Panc1 (cell line): ENCODE measurements at regions not wholly inside any gene's neighbourhood (a gene's known extent, or its start where the extent isn't known, plus 50 kb on each side); places are given as distances from the start of the nearest gene placed in this dataset.
"Not testable (repeated sequence)": the region's sequence is repeated elsewhere in the genome, so short reads cannot be mapped to it uniquely, and the experiment has no call there.

Source experiments
- ATAC-seq: fragments of 200-7000 bp; cut with Tn5 transposase; 2 replicates; pipeline ENCODE4 v1.9.1; 2020; ENCODE audit warnings: mild to moderate bottlenecking, moderate library complexity
- BruUV-seq: library from RNA; stranded (reverse); fragments of 400-500 nt; replicated peaks from 2 replicates; lab custom pipeline; 2021; lab: Mats Ljungman, UMichigan
- CTCF ChIA-PET: fragments of 300-600 bp; sonication (Branson Sonifier 250); formaldehyde crosslinking; loops from one replicate; lab custom pipeline; 2022; ENCODE audit warnings: antibody characterized with exemption; lab: Charles Lee
- POLR2A ChIA-PET: fragments of 300-600 bp; sonication (Branson Sonifier 250); formaldehyde crosslinking; loops from one replicate; lab custom pipeline; 2022; ENCODE audit warnings: antibody characterized with exemption; lab: Charles Lee
- DNase-seq: peaks from one replicate; pipeline ENCODE4 v3.0.0-alpha.2; 2010; ENCODE audit warnings: low read depth, low spot score
- H3K27ac ChIP-seq: 2 replicates; pipeline ENCODE4 v1.5.1; 2011; ENCODE audit warnings: mild to moderate bottlenecking, low read length, inconsistent platforms
- H3K27me3 ChIP-seq: fragments of 200-500 bp; sonication (Bioruptor generic); 2 replicates; pipeline ENCODE4 v1.6.0; 2014; ENCODE audit warnings: low read length, inconsistent platforms; ENCODE audit not compliant: control insufficient read depth, insufficient read depth
- H3K36me3 ChIP-seq: fragments of 200-500 bp; sonication (Bioruptor generic); 2 replicates; pipeline ENCODE4 v1.5.1; 2014; ENCODE audit warnings: inconsistent platforms, mild to moderate bottlenecking, low read length, moderate library complexity; ENCODE audit not compliant: control insufficient read depth, insufficient read depth
- H3K4me1 ChIP-seq: 2 replicates; pipeline ENCODE4 v1.5.1; 2011; ENCODE audit warnings: inconsistent platforms, mild to moderate bottlenecking, low read length, moderate library complexity; ENCODE audit not compliant: control insufficient read depth, insufficient read depth
- H3K4me3 ChIP-seq, 2 experiments: 2 replicates each; pipeline ENCODE4 v1.5.1; 2011 to 2012; ENCODE audit warnings: low read depth in 2 of 2, low read length in 2 of 2, mild to moderate bottlenecking in 2 of 2, inconsistent platforms in 1 of 2, moderate library complexity in 1 of 2
- H3K9me3 ChIP-seq: fragments of 200-500 bp; sonication (Bioruptor generic); 2 replicates; pipeline ENCODE4 v1.5.1; 2014; ENCODE audit warnings: low read depth, mild to moderate bottlenecking, inconsistent platforms, low read length, moderate library complexity; ENCODE audit not compliant: control insufficient read depth, insufficient read depth
- CTCF ChIP-seq: fragments of 450-650 bp; IDR thresholded peaks from 2 replicates; pipeline ENCODE4 v1.5.1; 2017; ENCODE audit warnings: mild to moderate bottlenecking
- POLR2AphosphoS5 ChIP-seq: IDR thresholded peaks from 2 replicates; pipeline ENCODE4 v1.6.1; 2012; ENCODE audit warnings: mild to moderate bottlenecking, low read depth, low read length, moderate library complexity
- REST ChIP-seq, 2 experiments: IDR thresholded peaks; 2 replicates each; pipeline ENCODE4 v1.6.1; 2011 to 2012; ENCODE audit warnings: low read depth in 2 of 2, control low read depth in 1 of 2, low read length in 1 of 2, mild to moderate bottlenecking in 1 of 2, moderate library complexity in 1 of 2; ENCODE audit not compliant: insufficient read depth in 1 of 2
- SIN3A ChIP-seq: IDR thresholded peaks from 2 replicates; pipeline ENCODE4 v1.6.1; 2012; ENCODE audit warnings: low read depth, mild to moderate bottlenecking, low read length, moderate library complexity, borderline replicate concordance; ENCODE audit not compliant: insufficient read depth
- TCF7L2 ChIP-seq: IDR thresholded peaks from 2 replicates; pipeline ENCODE4 v1.6.1; 2011; ENCODE audit warnings: mild to moderate bottlenecking, low read depth, low read length, inconsistent platforms
- in situ Hi-C: cut with HindIII; loops from 2 replicates; pipeline ENCODE4 v1.10.0; 2016; ENCODE audit warnings: low sequenced_read_pairs, low pct_unique_long_range_greater_than_20kb
- intact Hi-C: fragments of 100-400 bp; cut with micrococcal nuclease; formaldehyde crosslinking; loops from one replicate; pipeline ENCODE4 v1.10.0; 2022; ENCODE audit not compliant: unreplicated experiment

- in situ Hi-C loops = no loop called here
- BruUV-seq = no TSS peak
- DNase-seq (no peak), ATAC-seq (no peak)
- Histone ChIP-seq H3K36me3 (no peaks in the 10 kb centered on the region), H3K27ac (no peak overlapping the region), H3K4me3 (no peak overlapping the region), H3K9me3 (peaks cover 3% of the 10 kb centered on the region; the same call in 1 of the 2 replicates), H3K27me3 (no peaks in the 10 kb centered on the region), H3K4me1 (no peaks in the 10 kb centered on the region)
- ChIA-PET POLR2A (no interaction called here), CTCF (interaction anchor here (0.7 kb wide), 1 partner anchor 272 kb away, joined by 3 read pairs; no protein-coding TSS in a partner anchor)
- TF ChIP-seq TCF7L2 = no peak
- no peak for TF ChIP-seq REST (IDR thresholded peaks at IDR 0.05; ENCODE audit: insufficient read depth in 1 of 2, low read depth in 2 of 2, low read length in 1 of 2)
- no peak for TF ChIP-seq POLR2AphosphoS5
- TF ChIP-seq CTCF = no peak
- no peak for TF ChIP-seq SIN3A
- intact Hi-C loops = no loop called here
Observed at GRCh38 chr11:97072420-97072819, 682.6 kb downstream of the JRKL start.

DNA sequence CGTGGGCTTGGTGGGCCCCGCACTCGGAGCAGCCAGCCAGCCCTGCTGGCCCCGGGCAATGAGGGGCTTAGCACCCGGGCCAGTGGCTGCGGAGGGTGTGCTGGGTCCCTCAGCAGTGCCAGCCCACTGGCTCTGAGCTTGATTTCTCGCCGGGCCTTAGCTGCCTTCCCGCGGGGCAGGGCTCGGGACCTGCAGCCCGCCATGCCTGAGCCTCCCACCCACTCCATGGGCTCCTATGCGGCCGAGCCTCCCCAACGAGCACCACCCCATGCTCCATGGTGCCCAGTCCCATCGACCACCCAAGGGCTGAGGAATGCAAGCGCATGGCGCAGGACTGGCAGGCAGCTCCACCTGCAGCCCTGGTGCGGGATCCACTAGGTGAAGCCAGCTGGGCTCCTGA is 686.9 kb downstream of the JRKL start:
- H3K4me3 ChIP-seq, H3K4me1 ChIP-seq, POLR2A ChIA-PET, H3K9me3 ChIP-seq, H3K27ac ChIP-seq, ATAC-seq, CTCF ChIA-PET, H3K36me3 ChIP-seq, in situ Hi-C loops, intact Hi-C loops, H3K27me3 ChIP-seq, BruUV-seq, DNase-seq: not testable (repeated sequence)

- intact Hi-C loops (no loop called here), in situ Hi-C loops (no loop called here)
- Histone ChIP-seq H3K9me3 (peaks cover 5% of the 10 kb centered on the region; the same call in 1 of the 2 replicates), H3K4me1 (no peaks in the 10 kb centered on the region), H3K36me3 (no peaks in the 10 kb centered on the region), H3K27me3 (no peaks in the 10 kb centered on the region), H3K27ac (no peak overlapping the region), H3K4me3 (no peak overlapping the region)
- BruUV-seq = no TSS peak
- DNase-seq = no peak
- no peak for ATAC-seq
- CTCF ChIA-PET = no interaction called here
- POLR2A ChIA-PET = no interaction called here
- no peak for TF ChIP-seq CTCF
- no peak for TF ChIP-seq SIN3A
- no peak for TF ChIP-seq TCF7L2
- no peak for TF ChIP-seq POLR2AphosphoS5
- TF ChIP-seq REST (IDR thresholded peaks at IDR 0.05; ENCODE audit: insufficient read depth in 1 of 2, low read depth in 2 of 2, low read length in 1 of 2) = no peak
Observed at GRCh38 chr11:97078443-97078842, 688.6 kb downstream of the JRKL start.
